ENCODE measurements at regions not wholly inside any gene's neighbourhood (a gene's known extent, or its start where the extent isn't known, plus 50 kb on each side); places are given as distances from the start of the nearest gene placed in this dataset.

DNA sequence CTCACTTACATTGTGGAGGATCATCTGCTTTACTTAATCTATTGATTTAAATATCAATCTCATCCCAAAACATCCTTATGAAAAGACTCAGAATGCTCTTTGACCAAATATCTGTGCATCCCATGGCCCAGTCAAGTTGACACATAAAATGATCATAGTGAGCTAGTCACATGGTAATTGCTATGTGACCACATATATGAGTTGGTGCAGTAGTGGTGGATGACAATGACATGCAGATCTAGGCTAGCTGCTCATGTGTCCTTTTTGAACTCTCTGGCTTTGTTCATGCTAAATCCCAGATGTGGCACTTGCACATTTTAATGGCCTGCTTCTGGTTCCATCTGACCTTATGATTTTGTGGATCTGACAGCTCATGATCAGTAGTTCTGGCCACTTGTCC, 156.2 kb downstream of the NFKBIZ start:
- no peak overlapping the region for H3K27ac ChIP-seq (ENCODE audit: insufficient read depth, low read depth, low read length)

DNA sequence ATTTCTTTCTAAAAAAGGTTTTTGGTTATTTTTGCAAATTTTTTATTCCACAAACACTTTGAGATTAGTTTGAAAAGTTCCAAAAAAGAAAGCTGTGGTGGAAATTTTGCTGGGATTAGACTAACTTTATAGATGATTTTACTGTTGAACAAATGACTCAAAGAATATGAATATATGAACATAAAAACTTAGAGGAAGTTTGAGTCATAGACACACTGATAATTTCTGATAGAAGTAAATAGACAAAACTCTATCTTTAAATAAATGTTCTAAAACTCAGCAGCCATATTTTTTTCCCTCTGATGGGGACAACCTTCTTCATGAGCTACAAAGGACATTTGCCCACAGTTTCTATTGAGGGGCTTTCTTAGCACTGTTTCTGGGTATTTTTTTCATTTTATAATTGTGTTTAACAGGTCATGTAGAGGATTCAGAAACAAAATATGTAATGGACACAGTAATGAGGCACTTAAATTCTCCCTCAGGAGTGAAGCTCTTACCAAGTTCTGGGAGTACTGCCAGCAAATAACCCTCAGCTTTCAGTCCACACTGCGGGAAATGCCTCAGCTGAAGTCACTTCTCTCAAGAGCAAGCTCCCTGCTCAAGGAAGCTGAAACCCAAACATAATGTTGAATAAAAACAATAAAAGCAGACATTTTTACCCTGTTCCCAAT, 157.6 kb downstream of the NFKBIZ start:
- DNase-seq (ENCODE audit: low read depth, low spot score), result peak; percentile 87
- no peaks in the 10 kb centered on the region for H3K9me3 ChIP-seq (replicated peaks; ENCODE audit: control insufficient read depth, insufficient read depth, low read length)
- peak overlapping the region; percentile 38 for H3K9ac ChIP-seq (replicated peaks; ENCODE audit: extremely low read depth, insufficient read depth, low read length)
- intact Hi-C loops (cut with micrococcal nuclease), result loop anchor here (5.0 kb wide), 2 partner anchors 155 to 220 kb away; no protein-coding TSS in a partner anchor
- TSS peak; percentile 40 for BruUV-seq (replicated peaks)
- peak; percentile 41 for TF ChIP-seq GATA2 (IDR thresholded peaks at IDR 0.05; ENCODE audit: insufficient read depth, insufficient read length, low read depth, low read length)
- peak; percentile 41 for TF ChIP-seq FOS (IDR thresholded peaks at IDR 0.05; ENCODE audit: borderline replicate concordance, insufficient read depth, low read length)
- TF ChIP-seq, protein P1, sequence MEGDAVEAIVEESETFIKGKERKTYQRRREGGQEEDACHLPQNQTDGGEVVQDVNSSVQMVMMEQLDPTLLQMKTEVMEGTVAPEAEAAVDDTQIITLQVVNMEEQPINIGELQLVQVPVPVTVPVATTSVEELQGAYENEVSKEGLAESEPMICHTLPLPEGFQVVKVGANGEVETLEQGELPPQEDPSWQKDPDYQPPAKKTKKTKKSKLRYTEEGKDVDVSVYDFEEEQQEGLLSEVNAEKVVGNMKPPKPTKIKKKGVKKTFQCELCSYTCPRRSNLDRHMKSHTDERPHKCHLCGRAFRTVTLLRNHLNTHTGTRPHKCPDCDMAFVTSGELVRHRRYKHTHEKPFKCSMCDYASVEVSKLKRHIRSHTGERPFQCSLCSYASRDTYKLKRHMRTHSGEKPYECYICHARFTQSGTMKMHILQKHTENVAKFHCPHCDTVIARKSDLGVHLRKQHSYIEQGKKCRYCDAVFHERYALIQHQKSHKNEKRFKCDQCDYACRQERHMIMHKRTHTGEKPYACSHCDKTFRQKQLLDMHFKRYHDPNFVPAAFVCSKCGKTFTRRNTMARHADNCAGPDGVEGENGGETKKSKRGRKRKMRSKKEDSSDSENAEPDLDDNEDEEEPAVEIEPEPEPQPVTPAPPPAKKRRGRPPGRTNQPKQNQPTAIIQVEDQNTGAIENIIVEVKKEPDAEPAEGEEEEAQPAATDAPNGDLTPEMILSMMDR (IDR thresholded peaks at IDR 0.05; ENCODE audit: extremely low read depth in 1 of 2, insufficient read depth in 1 of 2, low read depth in 1 of 2, low read length in 2 of 2), result no peak
- H3K36me3 ChIP-seq (ENCODE audit: control insufficient read depth in 2 of 2, extremely low read depth in 1 of 2, insufficient read depth in 2 of 2, low read length in 2 of 2), result no peaks in the 10 kb centered on the region
- H3K9me1 ChIP-seq (replicated peaks; ENCODE audit: control insufficient read depth, extremely low read depth, insufficient read depth, low read length), result no peaks in the 10 kb centered on the region
- H3K4me1 ChIP-seq (ENCODE audit: control insufficient read depth, extremely low read depth, insufficient read depth, low read length), result peaks cover 18% of the 10 kb centered on the region
- H3K4me3 ChIP-seq (replicated peaks in 1 of 3; ENCODE audit: insufficient read depth in 1 of 3, low read depth in 1 of 3, low read length in 3 of 3), result peak overlapping the region in 1 of 3 experiments; percentile 11
- dilution Hi-C loops (cut with MboI; ENCODE audit: extremely low pct_ligation_motif_present, low sequenced_read_pairs), result no loop called here
- FAIRE-seq, result peak; percentile 98
- H3K27ac ChIP-seq (ENCODE audit: insufficient read depth, low read depth, low read length), result peak overlapping the region; percentile 69
- no peaks in the 10 kb centered on the region for H3K79me2 ChIP-seq (ENCODE audit: control insufficient read depth, insufficient read depth, low read length)
- no peaks in the 10 kb centered on the region for H3K27me3 ChIP-seq (ENCODE audit: control insufficient read depth in 2 of 2, insufficient read depth in 2 of 2, low read length in 2 of 2)
- peak overlapping the region; percentile 54 for H2AFZ ChIP-seq (ENCODE audit: low read depth, low read length)
- POLR2A ChIA-PET, result interaction anchor here (1.5 kb wide), 1 partner anchor 157 kb away, joined by 11 read pairs; the partner anchor contains the start of gene NFKBIZ
- CTCF ChIA-PET, result interaction anchor here (0.6 to 1.5 kb wide), 13 partner anchors 8 to 222 kb away, joined by 3 to 16 read pairs (median 3); partner anchors contain the start of gene NFKBIZ
- no peaks in the 10 kb centered on the region for H4K20me1 ChIP-seq (replicated peaks; ENCODE audit: control insufficient read depth, extremely low read depth, insufficient read depth, low read length)
- H3K4me2 ChIP-seq (ENCODE audit: insufficient read depth, low read length), result peak overlapping the region; percentile 68

More for the DNA sequence above, 156.2 kb downstream of the NFKBIZ start:
- H3K4me3 ChIP-seq (replicated peaks in 1 of 3; ENCODE audit: insufficient read depth in 1 of 3, low read depth in 1 of 3, low read length in 3 of 3), result no peak overlapping the region
- BruUV-seq (replicated peaks), result no TSS peak
- no peak overlapping the region for H3K9ac ChIP-seq (replicated peaks; ENCODE audit: extremely low read depth, insufficient read depth, low read length)
- H2AFZ ChIP-seq (ENCODE audit: low read depth, low read length), result no peak overlapping the region
- intact Hi-C loops (cut with micrococcal nuclease), result loop anchor here (5.0 kb wide), 2 partner anchors 153 to 222 kb away; no protein-coding TSS in a partner anchor
- H3K79me2 ChIP-seq (ENCODE audit: control insufficient read depth, insufficient read depth, low read length), result no peaks in the 10 kb centered on the region
- DNase-seq (ENCODE audit: low read depth, low spot score) (no peak), FAIRE-seq (no peak)
- no peaks in the 10 kb centered on the region for H3K9me3 ChIP-seq (replicated peaks; ENCODE audit: control insufficient read depth, insufficient read depth, low read length)
- dilution Hi-C loops (cut with MboI; ENCODE audit: extremely low pct_ligation_motif_present, low sequenced_read_pairs), result no loop called here
- H4K20me1 ChIP-seq (replicated peaks; ENCODE audit: control insufficient read depth, extremely low read depth, insufficient read depth, low read length), result no peaks in the 10 kb centered on the region
- ChIA-PET POLR2A (no interaction called here), CTCF (interaction anchor here (1.3 to 1.8 kb wide), 3 partner anchors 9 to 224 kb away, joined by 4 to 5 read pairs (median 4); no protein-coding TSS in a partner anchor)
- no peaks in the 10 kb centered on the region for H3K27me3 ChIP-seq (ENCODE audit: control insufficient read depth in 2 of 2, insufficient read depth in 2 of 2, low read length in 2 of 2)
- H3K9me1 ChIP-seq (replicated peaks; ENCODE audit: control insufficient read depth, extremely low read depth, insufficient read depth, low read length), result no peaks in the 10 kb centered on the region
- H3K36me3 ChIP-seq (ENCODE audit: control insufficient read depth in 2 of 2, extremely low read depth in 1 of 2, insufficient read depth in 2 of 2, low read length in 2 of 2), result no peaks in the 10 kb centered on the region
- peaks cover 18% of the 10 kb centered on the region for H3K4me1 ChIP-seq (ENCODE audit: control insufficient read depth, extremely low read depth, insufficient read depth, low read length)
- TF ChIP-seq JUN (IDR thresholded peaks at IDR 0.05; ENCODE audit: borderline replicate concordance, insufficient read depth, insufficient read length, low read depth) (no peak), MYC (IDR thresholded peaks at IDR 0.05; ENCODE audit: low read depth, low read length) (no peak), GATA2 (IDR thresholded peaks at IDR 0.05; ENCODE audit: insufficient read depth, insufficient read length, low read depth, low read length) (no peak), EZH2 (IDR thresholded peaks at IDR 0.05; ENCODE audit: borderline replicate concordance, low read depth, low read length, severe bottlenecking) (no peak), POLR2A (IDR thresholded peaks at IDR 0.05; ENCODE audit: low read depth, low read length) (no peak), POLR2AphosphoS5 (IDR thresholded peaks at IDR 0.05; ENCODE audit: insufficient read depth, low read depth, low read length) (no peak), FOS (IDR thresholded peaks at IDR 0.05; ENCODE audit: borderline replicate concordance, insufficient read depth, low read length) (no peak)
- TF ChIP-seq, protein P2, sequence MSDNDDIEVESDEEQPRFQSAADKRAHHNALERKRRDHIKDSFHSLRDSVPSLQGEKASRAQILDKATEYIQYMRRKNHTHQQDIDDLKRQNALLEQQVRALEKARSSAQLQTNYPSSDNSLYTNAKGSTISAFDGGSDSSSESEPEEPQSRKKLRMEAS (IDR thresholded peaks at IDR 0.05; ENCODE audit: insufficient read depth, insufficient read length), result no peak
- H3K4me2 ChIP-seq (ENCODE audit: insufficient read depth, low read length), result no peak overlapping the region
